GM21367 (cell line): ENCODE measurements at regions not wholly inside any gene's neighbourhood (a gene's known extent, or its start where the extent isn't known, plus 50 kb on each side); places are given as distances from the start of the nearest gene placed in this dataset.

Experiments
- ATAC-seq: cut with Tn5 transposase; IDR thresholded peaks from one replicate; pipeline ENCODE4 v1.9.1; 2021; ENCODE audit not compliant: unreplicated experiment

GRCh38 chr20:40326784-40327183 lies 362.3 kb downstream of the MAFB start:
- no peak for ATAC-seq

GRCh38 chr20:40325006-40325568 lies 363.9 kb downstream of the MAFB start:
- ATAC-seq: no peak

GRCh38 chr20:40323361-40323794 lies 365.7 kb downstream of the MAFB start:
- no peak for ATAC-seq

GRCh38 chr20:40322941-40323340 lies 366.1 kb downstream of the MAFB start:
- ATAC-seq: no peak

- no peak for ATAC-seq
Observed at GRCh38 chr20:40320517-40321011, 368.5 kb downstream of the MAFB start.

GRCh38 chr20:40319741-40320516 lies 369.1 kb downstream of the MAFB start:
- no peak for ATAC-seq

GRCh38 chr20:40319056-40319455 lies 370.0 kb downstream of the MAFB start:
- no peak for ATAC-seq

- no peak for ATAC-seq
Observed at GRCh38 chr20:40317156-40317790, 371.8 kb downstream of the MAFB start.

- ATAC-seq: no peak
Observed at GRCh38 chr20:40314278-40314677, 374.8 kb downstream of the MAFB start.

GRCh38 chr20:40313730-40314129 lies 375.3 kb downstream of the MAFB start:
- ATAC-seq: no peak

GRCh38 chr20:40309731-40310130 lies 379.3 kb downstream of the MAFB start:
- ATAC-seq: no peak

GRCh38 chr20:40307997-40308396 lies 381.0 kb downstream of the MAFB start:
- ATAC-seq: no peak

GRCh38 chr20:40307268-40307667 lies 381.8 kb downstream of the MAFB start:
- no peak for ATAC-seq

- ATAC-seq: no peak
Observed at GRCh38 chr20:40305303-40305702, 383.7 kb downstream of the MAFB start.

GRCh38 chr20:40304119-40304613 lies 384.9 kb downstream of the MAFB start:
- ATAC-seq: no peak

- ATAC-seq: no peak
Observed at GRCh38 chr20:40294747-40295146, 394.3 kb downstream of the MAFB start.

GRCh38 chr20:40294175-40294574 lies 394.9 kb downstream of the MAFB start:
- no peak for ATAC-seq

GRCh38 chr20:40293740-40294139 lies 395.3 kb downstream of the MAFB start:
- ATAC-seq: no peak

- ATAC-seq: no peak
Observed at GRCh38 chr20:40291493-40292135, 397.4 kb downstream of the MAFB start.

- ATAC-seq: no peak
Observed at GRCh38 chr20:40287683-40288082, 401.4 kb downstream of the MAFB start.

GRCh38 chr20:40286975-40287531 lies 402.0 kb downstream of the MAFB start:
- ATAC-seq: no peak
